ENCODE measurements at regions not wholly inside any gene's neighbourhood (a gene's known extent, or its start where the extent isn't known, plus 50 kb on each side); places are given as distances from the start of the nearest gene placed in this dataset.

GRCh38 chr5:103374473-103374963 lies 116.0 kb downstream of the MACIR start:
- no peak for DNase-seq

GRCh38 chr5:103373597-103374472 lies 115.3 kb downstream of the MACIR start:
- DNase-seq: no peak

GRCh38 chr5:103371046-103371607 lies 112.6 kb downstream of the MACIR start:
- no peak for DNase-seq

GRCh38 chr5:103369125-103370120 lies 110.9 kb downstream of the MACIR start:
- DNase-seq: no peak

GRCh38 chr5:103367702-103368101 lies 109.1 kb downstream of the MACIR start:
- DNase-seq: no peak

- DNase-seq: no peak
Measured at GRCh38 chr5:103366918-103367549, 108.5 kb downstream of the MACIR start.

- no peak for DNase-seq
Measured at GRCh38 chr5:103364074-103364473, 105.5 kb downstream of the MACIR start.

- DNase-seq: no peak
Measured at GRCh38 chr5:103362211-103362610, 103.6 kb downstream of the MACIR start.

GRCh38 chr5:103360475-103360874 lies 101.9 kb downstream of the MACIR start:
- DNase-seq: no peak

GRCh38 chr5:103358305-103358995 lies 99.9 kb downstream of the MACIR start:
- DNase-seq: no peak

GRCh38 chr5:103357636-103358035 lies 99.1 kb downstream of the MACIR start:
- DNase-seq: no peak

GRCh38 chr5:103356350-103357091 lies 98.0 kb downstream of the MACIR start:
- peak; percentile 52 for DNase-seq

GRCh38 chr5:103355579-103355978 lies 97.0 kb downstream of the MACIR start:
- DNase-seq: no peak

GRCh38 chr5:103354446-103354845 lies 95.9 kb downstream of the MACIR start:
- DNase-seq: no peak

GRCh38 chr5:103353581-103353980 lies 95.0 kb downstream of the MACIR start:
- no peak for DNase-seq

GRCh38 chr5:103347716-103348423 lies 89.3 kb downstream of the MACIR start:
- no peak for DNase-seq

- DNase-seq: no peak
Measured at GRCh38 chr5:103346162-103346748, 87.7 kb downstream of the MACIR start.

GRCh38 chr5:103345461-103345860 lies 86.9 kb downstream of the MACIR start:
- no peak for DNase-seq

- peak; percentile 89 for DNase-seq
Measured at GRCh38 chr5:103340717-103341388, 82.3 kb downstream of the MACIR start.
